GM12874 (cell line): ENCODE measurements at regions not wholly inside any gene's neighbourhood (a gene's known extent, or its start where the extent isn't known, plus 50 kb on each side); places are given as distances from the start of the nearest gene placed in this dataset.

Experiments used
- TF ChIP-seq, protein P1 (sequence below): IDR thresholded peaks from 2 replicates; pipeline ENCODE4 v1.5.1; 2011; ENCODE audit warnings: low read depth, mild to moderate bottlenecking, control low read depth, low read length, moderate library complexity; ENCODE audit not compliant: insufficient read depth

DNA sequence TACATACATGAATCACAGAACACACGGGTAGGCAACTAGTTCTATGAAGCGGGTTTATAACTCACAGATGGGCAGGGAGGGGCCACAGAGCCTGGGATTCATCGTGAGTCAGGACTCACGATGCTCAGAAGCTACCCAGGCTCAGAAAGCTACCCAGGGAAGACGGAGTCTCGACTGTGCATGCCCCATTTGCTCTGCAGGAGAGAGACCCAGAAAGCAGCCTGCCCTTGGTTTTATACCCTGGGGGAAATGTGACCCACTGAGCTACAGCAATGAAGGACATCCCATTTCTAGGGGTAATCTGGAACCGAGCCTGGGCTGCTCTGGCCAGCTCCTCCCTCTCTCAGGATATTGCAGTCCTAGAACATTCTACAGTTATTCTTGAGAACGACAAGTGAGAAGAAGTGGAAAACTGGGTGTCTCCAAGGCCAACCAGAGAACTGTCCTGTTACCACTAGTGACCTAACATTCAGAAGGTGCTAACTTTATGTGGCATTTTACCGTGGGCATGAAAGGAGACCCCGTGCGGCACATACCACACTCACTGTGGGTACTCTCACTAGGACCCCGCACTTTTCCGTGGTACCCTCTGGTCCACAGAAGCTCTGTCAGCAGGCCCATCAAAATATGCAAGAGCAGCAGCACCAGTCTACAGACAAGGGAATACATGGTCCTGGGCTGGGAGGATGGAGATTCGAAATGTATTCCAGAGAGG, 201.9 kb upstream of the PMEPA1 start:
- TF ChIP-seq, protein P1, sequence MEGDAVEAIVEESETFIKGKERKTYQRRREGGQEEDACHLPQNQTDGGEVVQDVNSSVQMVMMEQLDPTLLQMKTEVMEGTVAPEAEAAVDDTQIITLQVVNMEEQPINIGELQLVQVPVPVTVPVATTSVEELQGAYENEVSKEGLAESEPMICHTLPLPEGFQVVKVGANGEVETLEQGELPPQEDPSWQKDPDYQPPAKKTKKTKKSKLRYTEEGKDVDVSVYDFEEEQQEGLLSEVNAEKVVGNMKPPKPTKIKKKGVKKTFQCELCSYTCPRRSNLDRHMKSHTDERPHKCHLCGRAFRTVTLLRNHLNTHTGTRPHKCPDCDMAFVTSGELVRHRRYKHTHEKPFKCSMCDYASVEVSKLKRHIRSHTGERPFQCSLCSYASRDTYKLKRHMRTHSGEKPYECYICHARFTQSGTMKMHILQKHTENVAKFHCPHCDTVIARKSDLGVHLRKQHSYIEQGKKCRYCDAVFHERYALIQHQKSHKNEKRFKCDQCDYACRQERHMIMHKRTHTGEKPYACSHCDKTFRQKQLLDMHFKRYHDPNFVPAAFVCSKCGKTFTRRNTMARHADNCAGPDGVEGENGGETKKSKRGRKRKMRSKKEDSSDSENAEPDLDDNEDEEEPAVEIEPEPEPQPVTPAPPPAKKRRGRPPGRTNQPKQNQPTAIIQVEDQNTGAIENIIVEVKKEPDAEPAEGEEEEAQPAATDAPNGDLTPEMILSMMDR, result no peak

DNA sequence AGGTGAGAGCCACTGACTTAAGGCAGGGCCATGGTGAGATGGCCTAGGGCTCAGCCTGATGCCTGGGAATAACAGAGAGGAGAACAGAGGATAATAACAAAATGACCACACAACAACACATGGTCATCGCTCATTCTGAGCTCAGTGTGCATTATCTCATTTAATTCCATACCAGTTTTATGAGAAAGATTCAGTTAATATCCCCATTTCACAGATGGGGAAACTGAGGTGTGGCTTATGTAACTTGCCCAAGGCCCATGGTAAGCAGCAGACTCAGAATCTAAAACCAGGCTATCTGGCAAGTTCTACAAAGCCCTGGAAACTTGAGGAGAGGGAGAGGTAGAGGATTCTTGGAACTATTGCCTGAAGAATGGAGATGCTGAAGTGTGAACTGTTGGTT, 200.9 kb upstream of the PMEPA1 start:
- TF ChIP-seq, protein P1, result no peak

DNA sequence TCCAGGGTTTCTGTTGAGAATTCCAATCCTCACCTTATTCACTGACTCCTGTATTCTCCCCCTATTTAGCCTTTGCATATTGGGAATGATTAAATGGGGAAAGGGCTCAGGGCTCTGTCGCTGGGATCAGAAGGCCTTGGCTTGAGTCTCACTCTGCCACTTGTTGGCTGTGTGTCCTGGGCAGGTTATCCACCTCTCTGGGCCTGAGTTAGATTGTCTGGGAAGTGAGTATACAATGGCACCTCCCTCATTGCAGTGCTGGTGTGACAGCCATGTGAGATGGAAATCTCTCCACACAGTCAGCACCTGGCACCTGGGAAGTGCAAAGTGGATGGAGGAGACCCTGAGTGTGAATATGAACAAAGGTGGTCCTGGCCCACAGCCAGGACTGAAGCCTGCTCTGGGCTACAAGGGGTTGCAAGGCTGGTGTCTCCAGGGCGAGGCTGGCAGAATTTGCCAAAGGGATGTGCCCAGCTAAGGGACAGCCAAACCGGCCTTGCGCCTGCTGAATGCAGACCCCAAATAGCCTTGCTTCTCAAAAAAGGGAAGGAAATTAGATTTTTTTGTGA, 200.0 kb upstream of the PMEPA1 start:
- TF ChIP-seq, protein P1, result no peak

DNA sequence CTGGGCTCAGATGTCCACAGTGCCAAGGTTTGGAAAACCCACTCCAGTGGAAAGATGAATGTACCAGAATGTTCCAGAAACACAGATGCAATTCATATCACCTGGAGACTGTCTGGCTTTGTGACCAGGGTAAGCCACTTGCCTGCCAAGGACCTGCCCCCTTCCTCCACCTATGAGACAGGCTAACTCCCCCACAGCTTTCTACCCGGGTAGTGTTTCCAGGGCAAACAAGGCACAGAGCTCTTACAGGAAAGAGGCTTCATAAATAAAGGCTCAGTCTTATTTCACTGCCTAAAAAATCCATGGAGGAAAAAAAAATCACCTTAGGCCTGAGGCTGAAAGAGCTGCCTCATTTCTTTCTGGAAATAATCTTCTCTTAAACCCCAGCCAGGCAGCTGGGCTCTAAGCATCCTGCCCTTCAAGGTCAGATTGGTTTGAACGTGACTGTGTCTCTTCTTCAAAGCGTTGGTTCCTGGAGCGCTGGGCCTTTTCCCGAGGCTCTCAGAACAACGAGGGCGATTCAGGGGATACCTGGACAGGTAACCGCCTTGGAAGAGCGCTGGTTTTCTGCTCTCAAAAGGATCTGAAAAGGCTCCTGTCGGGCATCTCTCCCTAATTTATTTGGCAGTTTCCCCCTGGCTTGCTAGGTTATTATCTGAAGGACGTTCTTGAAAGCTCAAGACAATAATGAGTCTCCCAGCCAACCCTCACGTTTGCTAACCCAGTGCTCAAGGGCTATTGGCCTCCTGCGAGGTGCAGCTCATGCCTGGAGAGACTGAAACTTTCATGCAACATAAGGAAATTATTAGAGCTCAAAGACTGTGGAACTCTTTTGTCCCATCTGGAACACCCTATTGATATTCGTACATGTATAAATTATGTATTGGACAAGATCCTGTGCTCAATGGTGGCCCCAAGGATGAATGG, 199.2 kb upstream of the PMEPA1 start:
- TF ChIP-seq, protein P1, result no peak

DNA sequence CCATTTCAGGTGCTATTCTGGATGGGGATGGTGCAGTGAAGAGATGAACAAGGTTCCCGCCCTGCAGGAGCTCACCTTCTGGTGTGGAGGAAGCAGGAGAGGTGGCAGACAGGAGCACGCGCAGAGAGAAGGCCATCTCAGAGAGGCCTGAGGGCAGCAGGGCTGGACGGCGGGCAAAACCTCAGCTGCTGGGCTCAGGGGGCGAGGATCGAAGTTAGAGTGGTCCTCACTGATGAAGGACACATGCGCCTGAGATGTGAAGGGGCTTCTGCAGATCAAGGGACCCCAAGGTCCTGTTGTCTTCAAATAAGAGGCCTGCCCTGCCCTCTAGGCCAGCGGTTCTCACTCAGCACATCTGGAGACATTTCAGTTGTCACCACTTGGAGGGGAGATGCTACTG, 198.4 kb upstream of the PMEPA1 start:
- TF ChIP-seq, protein P1, result no peak

DNA sequence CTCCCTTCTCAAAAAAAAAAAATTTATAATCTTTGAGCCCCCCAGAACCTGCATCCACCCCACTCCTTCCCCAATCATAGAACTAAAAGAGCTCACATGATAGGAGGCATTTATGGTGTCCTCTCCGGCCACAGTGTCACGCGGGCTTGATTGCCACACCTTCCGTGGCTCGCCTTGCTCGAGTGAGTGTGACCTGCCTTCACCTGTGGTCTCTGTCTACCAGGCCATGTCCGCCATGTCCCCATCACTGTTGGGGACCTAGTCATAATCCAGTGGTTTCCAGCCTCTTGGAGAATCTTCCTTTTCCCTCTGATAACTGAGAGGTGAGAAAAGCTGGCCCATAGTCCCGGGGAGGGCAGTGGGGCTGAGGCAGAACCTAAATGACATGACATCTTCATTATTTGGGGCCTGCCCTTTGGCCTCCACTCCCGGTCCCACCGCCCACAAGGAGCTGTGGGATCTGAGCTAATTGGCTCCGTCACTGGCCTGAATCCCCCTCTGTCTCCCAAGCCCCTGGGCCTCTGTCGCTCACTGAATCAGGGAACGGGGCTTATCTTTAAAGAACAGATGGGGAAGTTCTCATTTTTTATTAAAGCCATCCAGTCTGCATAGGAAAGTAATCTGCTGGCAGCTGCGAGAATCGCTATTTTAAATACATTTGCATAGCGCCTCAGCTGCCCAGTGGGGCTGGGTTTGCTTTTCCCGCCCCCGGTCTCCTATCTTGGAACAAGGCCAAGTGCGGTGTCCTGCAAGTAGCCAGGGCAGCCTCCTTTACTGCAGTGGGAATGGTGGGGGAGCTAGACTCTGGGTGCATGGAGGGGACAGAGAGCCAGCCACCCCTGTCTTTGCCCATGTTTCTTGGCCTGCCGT, 197.6 kb upstream of the PMEPA1 start:
- TF ChIP-seq, protein P1, result no peak
